ENCODE measurements at regions not wholly inside any gene's neighbourhood (a gene's known extent, or its start where the extent isn't known, plus 50 kb on each side); places are given as distances from the start of the nearest gene placed in this dataset.

- no peak for TF ChIP-seq JUN (IDR thresholded peaks at IDR 0.05)
- no peak for TF ChIP-seq CHD2 (IDR thresholded peaks at IDR 0.05; ENCODE audit: low read length, partially characterized antibody)
- TF ChIP-seq, protein P1, sequence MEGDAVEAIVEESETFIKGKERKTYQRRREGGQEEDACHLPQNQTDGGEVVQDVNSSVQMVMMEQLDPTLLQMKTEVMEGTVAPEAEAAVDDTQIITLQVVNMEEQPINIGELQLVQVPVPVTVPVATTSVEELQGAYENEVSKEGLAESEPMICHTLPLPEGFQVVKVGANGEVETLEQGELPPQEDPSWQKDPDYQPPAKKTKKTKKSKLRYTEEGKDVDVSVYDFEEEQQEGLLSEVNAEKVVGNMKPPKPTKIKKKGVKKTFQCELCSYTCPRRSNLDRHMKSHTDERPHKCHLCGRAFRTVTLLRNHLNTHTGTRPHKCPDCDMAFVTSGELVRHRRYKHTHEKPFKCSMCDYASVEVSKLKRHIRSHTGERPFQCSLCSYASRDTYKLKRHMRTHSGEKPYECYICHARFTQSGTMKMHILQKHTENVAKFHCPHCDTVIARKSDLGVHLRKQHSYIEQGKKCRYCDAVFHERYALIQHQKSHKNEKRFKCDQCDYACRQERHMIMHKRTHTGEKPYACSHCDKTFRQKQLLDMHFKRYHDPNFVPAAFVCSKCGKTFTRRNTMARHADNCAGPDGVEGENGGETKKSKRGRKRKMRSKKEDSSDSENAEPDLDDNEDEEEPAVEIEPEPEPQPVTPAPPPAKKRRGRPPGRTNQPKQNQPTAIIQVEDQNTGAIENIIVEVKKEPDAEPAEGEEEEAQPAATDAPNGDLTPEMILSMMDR (IDR thresholded peaks at IDR 0.05) = no peak
- no peak for TF ChIP-seq CEBPB (IDR thresholded peaks at IDR 0.05)
- no peak for TF ChIP-seq POLR2A (IDR thresholded peaks at IDR 0.05; ENCODE audit: low read length)
- no peak for TF ChIP-seq CHD4 (IDR thresholded peaks at IDR 0.05; ENCODE audit: borderline replicate concordance)
- TF ChIP-seq REST (IDR thresholded peaks at IDR 0.05) = no peak
- TF ChIP-seq RCOR1 (IDR thresholded peaks at IDR 0.05; ENCODE audit: low read depth, low read length) = no peak
- TF ChIP-seq NFE2L2 (conservative IDR thresholded peaks at IDR 0.05; ENCODE audit: low read length) = no peak
- TF ChIP-seq HOXB5 (CRISPR knock-in tag; IDR thresholded peaks at IDR 0.05) = no peak
Measured at GRCh38 chr1:98210563-98210962, 289.7 kb upstream of the DPYD start.
